ENCODE measurements at regions not wholly inside any gene's neighbourhood (a gene's known extent, or its start where the extent isn't known, plus 50 kb on each side); places are given as distances from the start of the nearest gene placed in this dataset.
"Not testable (repeated sequence)": the region's sequence is repeated elsewhere in the genome, so short reads cannot be mapped to it uniquely, and the experiment has no call there.

DNA sequence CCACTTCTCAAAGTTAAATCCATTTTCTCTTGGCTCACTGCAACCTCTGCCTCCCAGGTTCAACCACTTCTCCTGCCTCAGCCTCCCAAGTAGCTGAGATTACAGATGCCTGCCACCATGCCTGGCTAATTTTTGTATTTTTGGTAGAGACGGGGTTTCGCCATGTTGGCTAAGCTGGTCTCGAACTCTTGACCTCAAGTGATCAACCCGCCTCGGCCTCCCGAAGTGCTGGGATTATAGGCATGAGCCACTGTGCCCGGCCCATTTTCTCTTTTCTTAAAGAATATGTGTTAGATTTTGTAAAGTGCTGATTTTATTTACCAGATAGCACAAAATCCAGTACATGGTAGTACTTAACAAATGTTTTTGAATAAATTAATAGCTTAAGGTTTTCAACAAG is 484.1 kb upstream of the PTGER4 start:
- TF ChIP-seq, protein P1, sequence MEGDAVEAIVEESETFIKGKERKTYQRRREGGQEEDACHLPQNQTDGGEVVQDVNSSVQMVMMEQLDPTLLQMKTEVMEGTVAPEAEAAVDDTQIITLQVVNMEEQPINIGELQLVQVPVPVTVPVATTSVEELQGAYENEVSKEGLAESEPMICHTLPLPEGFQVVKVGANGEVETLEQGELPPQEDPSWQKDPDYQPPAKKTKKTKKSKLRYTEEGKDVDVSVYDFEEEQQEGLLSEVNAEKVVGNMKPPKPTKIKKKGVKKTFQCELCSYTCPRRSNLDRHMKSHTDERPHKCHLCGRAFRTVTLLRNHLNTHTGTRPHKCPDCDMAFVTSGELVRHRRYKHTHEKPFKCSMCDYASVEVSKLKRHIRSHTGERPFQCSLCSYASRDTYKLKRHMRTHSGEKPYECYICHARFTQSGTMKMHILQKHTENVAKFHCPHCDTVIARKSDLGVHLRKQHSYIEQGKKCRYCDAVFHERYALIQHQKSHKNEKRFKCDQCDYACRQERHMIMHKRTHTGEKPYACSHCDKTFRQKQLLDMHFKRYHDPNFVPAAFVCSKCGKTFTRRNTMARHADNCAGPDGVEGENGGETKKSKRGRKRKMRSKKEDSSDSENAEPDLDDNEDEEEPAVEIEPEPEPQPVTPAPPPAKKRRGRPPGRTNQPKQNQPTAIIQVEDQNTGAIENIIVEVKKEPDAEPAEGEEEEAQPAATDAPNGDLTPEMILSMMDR (conservative IDR thresholded peaks at IDR 0.05; ENCODE audit: low read depth, low read length): not testable (repeated sequence)
- TF ChIP-seq EZH2 (IDR thresholded peaks at IDR 0.05; ENCODE audit: borderline replicate concordance, low read depth, low read length, poor library complexity, severe bottlenecking): not testable (repeated sequence)

All from A673 (cell line).